GM23338 (cell line): ENCODE measurements at regions not wholly inside any gene's neighbourhood (a gene's known extent, or its start where the extent isn't known, plus 50 kb on each side); places are given as distances from the start of the nearest gene placed in this dataset.

Source experiments
- ATAC-seq: fragments of 200-7000 bp; cut with Tn5 transposase; 3 replicates; pipeline ENCODE4 v1.9.1; 2020
- DNase-seq: peaks from one replicate; pipeline ENCODE4 v3.0.0-alpha.2; 2015; ENCODE audit warnings: low spot score
- H2AFZ ChIP-seq: fragments of 200-600 bp; sonication (generic); 2 replicates; pipeline ENCODE4 v1.8.0; 2016; ENCODE audit warnings: antibody characterized with exemption, mild to moderate bottlenecking, moderate library complexity
- H3F3A ChIP-seq: fragments of 200-600 bp; sonication (generic); replicated peaks from 2 replicates; pipeline ENCODE4 v1.8.0; 2017; ENCODE audit warnings: antibody characterized with exemption, mixed run types, low read depth
- H3K27ac ChIP-seq: fragments of 200-600 bp; sonication (generic); 2 replicates; pipeline ENCODE4 v1.6.1; 2016; ENCODE audit warnings: low read depth
- H3K27me3 ChIP-seq: fragments of 200-600 bp; sonication (generic); 2 replicates; pipeline ENCODE4 v1.8.0; 2016; ENCODE audit warnings: mild to moderate bottlenecking, mixed run types, moderate library complexity; ENCODE audit not compliant: insufficient read depth
- H3K36me3 ChIP-seq: fragments of 200-600 bp; sonication (generic); 2 replicates; pipeline ENCODE4 v1.8.0; 2016; ENCODE audit warnings: mild to moderate bottlenecking; ENCODE audit not compliant: insufficient read depth
- H3K4me1 ChIP-seq: fragments of 200-600 bp; sonication (generic); 2 replicates; pipeline ENCODE4 v1.8.0; 2016; ENCODE audit warnings: mild to moderate bottlenecking, moderate library complexity; ENCODE audit not compliant: insufficient read depth
- H3K4me2 ChIP-seq: fragments of 200-600 bp; sonication (generic); 2 replicates; pipeline ENCODE4 v1.7.1; 2017; ENCODE audit warnings: mixed run types
- H3K4me3 ChIP-seq: fragments of 200-600 bp; sonication (generic); 2 replicates; pipeline ENCODE4 v1.6.1; 2016; ENCODE audit warnings: mixed run types
- H3K79me2 ChIP-seq: fragments of 200-600 bp; sonication (generic); replicated peaks from 2 replicates; pipeline ENCODE4 v1.8.0; 2017; ENCODE audit warnings: mild to moderate bottlenecking; ENCODE audit not compliant: insufficient read depth
- H3K9me2 ChIP-seq: fragments of 200-600 bp; sonication (generic); 2 replicates; pipeline ENCODE4 v1.8.0; 2017; ENCODE audit not compliant: insufficient read depth
- H4K20me1 ChIP-seq: fragments of 200-600 bp; sonication (generic); replicated peaks from 2 replicates; pipeline ENCODE4 v1.8.0; 2017; ENCODE audit warnings: mild to moderate bottlenecking; ENCODE audit not compliant: insufficient read depth
- H3K27ac Mint-ChIP-seq: 2 replicates; pipeline ENCODE4 v1.8.0; 2020; ENCODE audit warnings: inconsistent platforms, mild to moderate bottlenecking, moderate library complexity, mixed read lengths
- H3K27me3 Mint-ChIP-seq: 3 replicates; pipeline ENCODE4 v1.8.0; 2022; ENCODE audit warnings: low read depth, mild to moderate bottlenecking, moderate library complexity, mixed read lengths, inconsistent platforms; ENCODE audit not compliant: insufficient read depth, poor library complexity
- H3K36me3 Mint-ChIP-seq: 3 replicates; pipeline ENCODE4 v1.8.0; 2021; ENCODE audit warnings: low read depth, mild to moderate bottlenecking, inconsistent platforms, moderate library complexity, mixed read lengths
- H3K4me1 Mint-ChIP-seq: 3 replicates; pipeline ENCODE4 v1.8.0; 2020; ENCODE audit warnings: mild to moderate bottlenecking, inconsistent platforms, mixed read lengths
- H3K4me3 Mint-ChIP-seq: 3 replicates; pipeline ENCODE4 v1.8.0; 2021; ENCODE audit warnings: moderate library complexity, mild to moderate bottlenecking, inconsistent platforms, mixed read lengths
- H3K9me3 Mint-ChIP-seq: 3 replicates; pipeline ENCODE4 v1.8.0; 2020; ENCODE audit warnings: moderate library complexity, mild to moderate bottlenecking, inconsistent platforms, mixed read lengths
- CREB1 ChIP-seq: fragments of 250-450 bp; sonication (Bioruptor Pico); IDR thresholded peaks from 2 replicates; pipeline ENCODE4 v1.5.0; 2020; ENCODE audit warnings: low read depth, mild to moderate bottlenecking, moderate library complexity
- EZH2 ChIP-seq: fragments of 200-600 bp; sonication (generic); IDR thresholded peaks from one replicate; pipeline ENCODE4 v1.8.0; 2017; ENCODE audit warnings: antibody characterized with exemption, mild to moderate bottlenecking, low read depth; ENCODE audit not compliant: unreplicated experiment
- JUNB ChIP-seq: IDR thresholded peaks from one replicate; pipeline ENCODE4 v1.6.1; 2016; ENCODE audit warnings: antibody characterized with exemption; ENCODE audit not compliant: unreplicated experiment
- STAT1 ChIP-seq: IDR thresholded peaks from one replicate; pipeline ENCODE4 v1.6.1; 2016; ENCODE audit warnings: antibody characterized with exemption; ENCODE audit not compliant: unreplicated experiment
- ZNF114 ChIP-seq: fragments of 250-450 bp; sonication (Bioruptor Pico); IDR thresholded peaks from 2 replicates; pipeline ENCODE4 v1.5.0; 2020; ENCODE audit warnings: mild to moderate bottlenecking, moderate library complexity
- TF ChIP-seq, protein P1 (sequence below): IDR thresholded peaks from one replicate; pipeline ENCODE4 v1.6.1; 2018; ENCODE audit warnings: antibody characterized with exemption; ENCODE audit not compliant: unreplicated experiment
- TF ChIP-seq, protein P2 (sequence below): fragments of 250-450 bp; sonication (Bioruptor Pico); IDR thresholded peaks from 2 replicates; pipeline ENCODE4 v1.5.0; 2020; ENCODE audit warnings: mild to moderate bottlenecking, moderate library complexity
- TF ChIP-seq, protein P3 (sequence below), 2 experiments: fragments of 200-600 bp in 1 of 2; sonication (generic) in 1 of 2; conservative IDR thresholded peaks; 2 replicates each; pipeline versions ENCODE4 v1.5.1 to v1.6.1; 2016 to 2017; ENCODE audit warnings: antibody characterized with exemption in 2 of 2, low read depth in 2 of 2, mild to moderate bottlenecking in 2 of 2, moderate library complexity in 1 of 2

DNA sequence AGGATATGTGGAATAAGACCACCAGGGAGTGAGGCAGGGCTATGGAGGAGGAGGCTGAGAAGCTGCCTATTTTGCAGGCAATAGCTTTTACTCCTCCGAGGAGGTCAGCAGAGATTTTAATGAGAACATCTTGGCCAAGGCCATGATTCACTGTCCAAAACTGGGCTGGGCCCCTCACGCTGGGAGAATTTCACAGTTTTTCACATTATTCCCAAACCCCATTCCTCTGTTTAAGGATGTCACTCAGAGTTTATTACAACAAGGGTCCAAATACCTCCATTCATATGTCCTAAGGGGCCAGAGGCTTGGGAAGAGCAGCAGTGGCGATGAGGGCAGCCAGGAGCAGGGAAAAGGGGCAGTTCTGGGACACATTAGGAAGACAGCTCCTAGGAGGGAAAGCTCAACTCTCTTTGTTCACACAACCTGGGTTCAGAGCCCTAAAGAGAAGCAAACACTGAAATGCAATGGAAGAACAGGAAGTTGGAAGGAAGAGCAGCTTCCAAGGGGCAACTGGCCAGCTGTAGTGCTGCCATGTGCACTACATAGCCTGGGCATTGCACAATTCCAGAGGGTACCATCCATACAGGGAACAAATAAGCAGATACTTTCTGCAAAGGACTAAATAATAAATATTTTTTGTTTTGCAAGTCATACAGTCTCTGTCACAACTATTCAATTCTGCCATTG, 283.2 kb downstream of the NUAK1 start:
- Histone ChIP-seq H3K4me3 (no peak overlapping the region), H3K9me2 (peaks cover 27% of the 10 kb centered on the region), H3K4me1 (no peaks in the 10 kb centered on the region; the same call in 1 of the 2 replicates), H3K79me2 (no peaks in the 10 kb centered on the region), H3K4me2 (no peak overlapping the region), H4K20me1 (no peaks in the 10 kb centered on the region), H2AFZ (no peak overlapping the region), H3F3A (no peaks in the 10 kb centered on the region), H3K36me3 (no peaks in the 10 kb centered on the region), H3K27ac (no peak overlapping the region), H3K27me3 (no peaks in the 10 kb centered on the region)
- DNase-seq (no peak), ATAC-seq (no peak)
- no peak overlapping the region for H3K4me3 Mint-ChIP-seq
- no peaks in the 10 kb centered on the region for H3K27me3 Mint-ChIP-seq
- H3K9me3 Mint-ChIP-seq = no peaks in the 10 kb centered on the region; the same call in 2 of the 3 replicates
- TF ChIP-seq, protein P1, sequence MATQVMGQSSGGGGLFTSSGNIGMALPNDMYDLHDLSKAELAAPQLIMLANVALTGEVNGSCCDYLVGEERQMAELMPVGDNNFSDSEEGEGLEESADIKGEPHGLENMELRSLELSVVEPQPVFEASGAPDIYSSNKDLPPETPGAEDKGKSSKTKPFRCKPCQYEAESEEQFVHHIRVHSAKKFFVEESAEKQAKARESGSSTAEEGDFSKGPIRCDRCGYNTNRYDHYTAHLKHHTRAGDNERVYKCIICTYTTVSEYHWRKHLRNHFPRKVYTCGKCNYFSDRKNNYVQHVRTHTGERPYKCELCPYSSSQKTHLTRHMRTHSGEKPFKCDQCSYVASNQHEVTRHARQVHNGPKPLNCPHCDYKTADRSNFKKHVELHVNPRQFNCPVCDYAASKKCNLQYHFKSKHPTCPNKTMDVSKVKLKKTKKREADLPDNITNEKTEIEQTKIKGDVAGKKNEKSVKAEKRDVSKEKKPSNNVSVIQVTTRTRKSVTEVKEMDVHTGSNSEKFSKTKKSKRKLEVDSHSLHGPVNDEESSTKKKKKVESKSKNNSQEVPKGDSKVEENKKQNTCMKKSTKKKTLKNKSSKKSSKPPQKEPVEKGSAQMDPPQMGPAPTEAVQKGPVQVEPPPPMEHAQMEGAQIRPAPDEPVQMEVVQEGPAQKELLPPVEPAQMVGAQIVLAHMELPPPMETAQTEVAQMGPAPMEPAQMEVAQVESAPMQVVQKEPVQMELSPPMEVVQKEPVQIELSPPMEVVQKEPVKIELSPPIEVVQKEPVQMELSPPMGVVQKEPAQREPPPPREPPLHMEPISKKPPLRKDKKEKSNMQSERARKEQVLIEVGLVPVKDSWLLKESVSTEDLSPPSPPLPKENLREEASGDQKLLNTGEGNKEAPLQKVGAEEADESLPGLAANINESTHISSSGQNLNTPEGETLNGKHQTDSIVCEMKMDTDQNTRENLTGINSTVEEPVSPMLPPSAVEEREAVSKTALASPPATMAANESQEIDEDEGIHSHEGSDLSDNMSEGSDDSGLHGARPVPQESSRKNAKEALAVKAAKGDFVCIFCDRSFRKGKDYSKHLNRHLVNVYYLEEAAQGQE = no peak
- no peak for TF ChIP-seq ZNF114 (CRISPR knock-in tag)
- TF ChIP-seq EZH2 = no peak
- TF ChIP-seq CREB1 = no peak
- H3K4me1 Mint-ChIP-seq = peaks cover under 1% of the 10 kb centered on the region; the same call in 2 of the 3 replicates
- H3K36me3 Mint-ChIP-seq = no peaks in the 10 kb centered on the region
- H3K27ac Mint-ChIP-seq = no peak overlapping the region

DNA sequence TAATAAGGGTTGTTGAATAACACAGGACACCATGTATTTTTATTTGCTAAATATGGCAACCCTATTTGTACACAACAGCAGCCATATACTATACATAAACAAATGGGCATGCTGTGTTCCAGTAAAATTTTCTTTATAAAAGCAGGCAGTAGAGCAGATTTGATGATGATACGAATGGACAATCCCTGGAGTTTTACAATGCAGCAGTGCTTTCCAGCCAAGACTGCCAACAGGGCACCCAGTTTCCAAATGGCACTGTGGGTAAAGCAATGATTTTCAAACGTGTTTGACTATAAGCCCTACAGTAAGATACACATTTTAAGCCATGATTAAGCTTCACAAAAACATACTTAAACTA, 282.7 kb downstream of the NUAK1 start:
- no peaks in the 10 kb centered on the region for H3K36me3 ChIP-seq
- no peak overlapping the region for H3K4me3 ChIP-seq
- no peak for ATAC-seq
- no peaks in the 10 kb centered on the region; the same call in 1 of the 2 replicates for H3K4me1 ChIP-seq
- H3F3A ChIP-seq = no peaks in the 10 kb centered on the region
- Mint-ChIP-seq H3K27me3 (no peaks in the 10 kb centered on the region), H3K36me3 (no peaks in the 10 kb centered on the region), H3K4me3 (no peak overlapping the region), H3K4me1 (peaks cover 6% of the 10 kb centered on the region; the same call in 2 of the 3 replicates), H3K9me3 (no peaks in the 10 kb centered on the region; the same call in 2 of the 3 replicates), H3K27ac (no peak overlapping the region)
- no peak for DNase-seq
- H3K27ac ChIP-seq = no peak overlapping the region
- no peak overlapping the region for H3K4me2 ChIP-seq
- H3K27me3 ChIP-seq = no peaks in the 10 kb centered on the region
- H3K79me2 ChIP-seq = no peaks in the 10 kb centered on the region
- H3K9me2 ChIP-seq = peaks cover 27% of the 10 kb centered on the region
- no peak overlapping the region for H2AFZ ChIP-seq
- no peaks in the 10 kb centered on the region for H4K20me1 ChIP-seq
- TF ChIP-seq, protein P2, sequence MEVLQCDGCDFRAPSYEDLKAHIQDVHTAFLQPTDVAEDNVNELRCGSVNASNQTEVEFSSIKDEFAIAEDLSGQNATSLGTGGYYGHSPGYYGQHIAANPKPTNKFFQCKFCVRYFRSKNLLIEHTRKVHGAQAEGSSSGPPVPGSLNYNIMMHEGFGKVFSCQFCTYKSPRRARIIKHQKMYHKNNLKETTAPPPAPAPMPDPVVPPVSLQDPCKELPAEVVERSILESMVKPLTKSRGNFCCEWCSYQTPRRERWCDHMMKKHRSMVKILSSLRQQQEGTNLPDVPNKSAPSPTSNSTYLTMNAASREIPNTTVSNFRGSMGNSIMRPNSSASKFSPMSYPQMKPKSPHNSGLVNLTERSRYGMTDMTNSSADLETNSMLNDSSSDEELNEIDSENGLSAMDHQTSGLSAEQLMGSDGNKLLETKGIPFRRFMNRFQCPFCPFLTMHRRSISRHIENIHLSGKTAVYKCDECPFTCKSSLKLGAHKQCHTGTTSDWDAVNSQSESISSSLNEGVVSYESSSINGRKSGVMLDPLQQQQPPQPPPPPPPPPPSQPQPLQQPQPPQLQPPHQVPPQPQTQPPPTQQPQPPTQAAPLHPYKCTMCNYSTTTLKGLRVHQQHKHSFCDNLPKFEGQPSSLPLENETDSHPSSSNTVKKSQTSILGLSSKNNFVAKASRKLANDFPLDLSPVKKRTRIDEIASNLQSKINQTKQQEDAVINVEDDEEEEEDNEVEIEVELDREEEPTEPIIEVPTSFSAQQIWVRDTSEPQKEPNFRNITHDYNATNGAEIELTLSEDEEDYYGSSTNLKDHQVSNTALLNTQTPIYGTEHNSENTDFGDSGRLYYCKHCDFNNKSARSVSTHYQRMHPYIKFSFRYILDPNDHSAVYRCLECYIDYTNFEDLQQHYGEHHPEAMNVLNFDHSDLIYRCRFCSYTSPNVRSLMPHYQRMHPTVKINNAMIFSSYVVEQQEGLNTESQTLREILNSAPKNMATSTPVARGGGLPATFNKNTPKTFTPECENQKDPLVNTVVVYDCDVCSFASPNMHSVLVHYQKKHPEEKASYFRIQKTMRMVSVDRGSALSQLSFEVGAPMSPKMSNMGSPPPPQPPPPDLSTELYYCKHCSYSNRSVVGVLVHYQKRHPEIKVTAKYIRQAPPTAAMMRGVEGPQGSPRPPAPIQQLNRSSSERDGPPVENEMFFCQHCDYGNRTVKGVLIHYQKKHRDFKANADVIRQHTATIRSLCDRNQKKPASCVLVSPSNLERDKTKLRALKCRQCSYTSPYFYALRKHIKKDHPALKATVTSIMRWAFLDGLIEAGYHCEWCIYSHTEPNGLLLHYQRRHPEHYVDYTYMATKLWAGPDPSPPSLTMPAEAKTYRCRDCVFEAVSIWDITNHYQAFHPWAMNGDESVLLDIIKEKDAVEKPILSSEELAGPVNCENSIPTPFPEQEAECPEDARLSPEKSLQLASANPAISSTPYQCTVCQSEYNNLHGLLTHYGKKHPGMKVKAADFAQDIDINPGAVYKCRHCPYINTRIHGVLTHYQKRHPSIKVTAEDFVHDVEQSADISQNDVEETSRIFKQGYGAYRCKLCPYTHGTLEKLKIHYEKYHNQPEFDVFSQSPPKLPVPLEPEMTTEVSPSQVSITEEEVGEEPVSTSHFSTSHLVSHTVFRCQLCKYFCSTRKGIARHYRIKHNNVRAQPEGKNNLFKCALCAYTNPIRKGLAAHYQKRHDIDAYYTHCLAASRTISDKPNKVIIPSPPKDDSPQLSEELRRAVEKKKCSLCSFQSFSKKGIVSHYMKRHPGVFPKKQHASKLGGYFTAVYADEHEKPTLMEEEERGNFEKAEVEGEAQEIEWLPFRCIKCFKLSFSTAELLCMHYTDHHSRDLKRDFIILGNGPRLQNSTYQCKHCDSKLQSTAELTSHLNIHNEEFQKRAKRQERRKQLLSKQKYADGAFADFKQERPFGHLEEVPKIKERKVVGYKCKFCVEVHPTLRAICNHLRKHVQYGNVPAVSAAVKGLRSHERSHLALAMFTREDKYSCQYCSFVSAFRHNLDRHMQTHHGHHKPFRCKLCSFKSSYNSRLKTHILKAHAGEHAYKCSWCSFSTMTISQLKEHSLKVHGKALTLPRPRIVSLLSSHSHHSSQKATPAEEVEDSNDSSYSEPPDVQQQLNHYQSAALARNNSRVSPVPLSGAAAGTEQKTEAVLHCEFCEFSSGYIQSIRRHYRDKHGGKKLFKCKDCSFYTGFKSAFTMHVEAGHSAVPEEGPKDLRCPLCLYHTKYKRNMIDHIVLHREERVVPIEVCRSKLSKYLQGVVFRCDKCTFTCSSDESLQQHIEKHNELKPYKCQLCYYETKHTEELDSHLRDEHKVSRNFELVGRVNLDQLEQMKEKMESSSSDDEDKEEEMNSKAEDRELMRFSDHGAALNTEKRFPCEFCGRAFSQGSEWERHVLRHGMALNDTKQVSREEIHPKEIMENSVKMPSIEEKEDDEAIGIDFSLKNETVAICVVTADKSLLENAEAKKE (CRISPR knock-in tag) = no peak
- TF ChIP-seq STAT1 = no peak
- TF ChIP-seq, protein P3, sequence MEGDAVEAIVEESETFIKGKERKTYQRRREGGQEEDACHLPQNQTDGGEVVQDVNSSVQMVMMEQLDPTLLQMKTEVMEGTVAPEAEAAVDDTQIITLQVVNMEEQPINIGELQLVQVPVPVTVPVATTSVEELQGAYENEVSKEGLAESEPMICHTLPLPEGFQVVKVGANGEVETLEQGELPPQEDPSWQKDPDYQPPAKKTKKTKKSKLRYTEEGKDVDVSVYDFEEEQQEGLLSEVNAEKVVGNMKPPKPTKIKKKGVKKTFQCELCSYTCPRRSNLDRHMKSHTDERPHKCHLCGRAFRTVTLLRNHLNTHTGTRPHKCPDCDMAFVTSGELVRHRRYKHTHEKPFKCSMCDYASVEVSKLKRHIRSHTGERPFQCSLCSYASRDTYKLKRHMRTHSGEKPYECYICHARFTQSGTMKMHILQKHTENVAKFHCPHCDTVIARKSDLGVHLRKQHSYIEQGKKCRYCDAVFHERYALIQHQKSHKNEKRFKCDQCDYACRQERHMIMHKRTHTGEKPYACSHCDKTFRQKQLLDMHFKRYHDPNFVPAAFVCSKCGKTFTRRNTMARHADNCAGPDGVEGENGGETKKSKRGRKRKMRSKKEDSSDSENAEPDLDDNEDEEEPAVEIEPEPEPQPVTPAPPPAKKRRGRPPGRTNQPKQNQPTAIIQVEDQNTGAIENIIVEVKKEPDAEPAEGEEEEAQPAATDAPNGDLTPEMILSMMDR (conservative IDR thresholded peaks at IDR 0.05; ENCODE audit: low read depth in 2 of 2) = no peak
- TF ChIP-seq CREB1 = no peak
- no peak for TF ChIP-seq JUNB
